HL-60 (cell line): ENCODE measurements at regions not wholly inside any gene's neighbourhood (a gene's known extent, or its start where the extent isn't known, plus 50 kb on each side); places are given as distances from the start of the nearest gene placed in this dataset.

Source experiments
- GABPA ChIP-seq: IDR thresholded peaks from 2 replicates; pipeline ENCODE4 v1.6.1; 2012; ENCODE audit warnings: low read depth
- POLR2AphosphoS5 ChIP-seq: IDR thresholded peaks from 2 replicates; pipeline ENCODE4 v1.6.1; 2012; ENCODE audit warnings: low read depth
- TF ChIP-seq, protein P1 (sequence below): IDR thresholded peaks from one replicate; pipeline ENCODE4 v1.5.1; 2011; ENCODE audit warnings: low read length, control low read depth, inconsistent platforms; ENCODE audit not compliant: insufficient read depth

DNA sequence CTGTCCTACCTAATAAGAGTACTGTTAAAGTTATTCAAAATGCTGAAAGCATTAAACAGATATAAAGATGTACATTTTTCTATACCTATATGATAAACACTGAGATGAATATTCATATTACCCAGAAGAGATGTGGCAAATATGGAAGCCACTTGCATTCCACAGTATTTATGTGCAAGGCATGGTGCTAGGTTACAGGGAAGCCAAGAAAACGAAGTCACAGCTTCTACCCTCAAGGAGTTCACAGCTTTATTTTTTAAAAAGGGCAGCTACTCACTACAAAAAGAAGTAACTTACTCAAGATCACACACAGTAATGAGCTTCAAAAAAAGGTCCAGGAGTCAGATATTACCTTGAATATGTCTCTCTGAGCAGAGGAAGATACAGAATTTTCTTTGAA lies 484.6 kb downstream of the ZNF608 start:
- TF ChIP-seq POLR2AphosphoS5 (no peak), GABPA (no peak)
- TF ChIP-seq, protein P1, sequence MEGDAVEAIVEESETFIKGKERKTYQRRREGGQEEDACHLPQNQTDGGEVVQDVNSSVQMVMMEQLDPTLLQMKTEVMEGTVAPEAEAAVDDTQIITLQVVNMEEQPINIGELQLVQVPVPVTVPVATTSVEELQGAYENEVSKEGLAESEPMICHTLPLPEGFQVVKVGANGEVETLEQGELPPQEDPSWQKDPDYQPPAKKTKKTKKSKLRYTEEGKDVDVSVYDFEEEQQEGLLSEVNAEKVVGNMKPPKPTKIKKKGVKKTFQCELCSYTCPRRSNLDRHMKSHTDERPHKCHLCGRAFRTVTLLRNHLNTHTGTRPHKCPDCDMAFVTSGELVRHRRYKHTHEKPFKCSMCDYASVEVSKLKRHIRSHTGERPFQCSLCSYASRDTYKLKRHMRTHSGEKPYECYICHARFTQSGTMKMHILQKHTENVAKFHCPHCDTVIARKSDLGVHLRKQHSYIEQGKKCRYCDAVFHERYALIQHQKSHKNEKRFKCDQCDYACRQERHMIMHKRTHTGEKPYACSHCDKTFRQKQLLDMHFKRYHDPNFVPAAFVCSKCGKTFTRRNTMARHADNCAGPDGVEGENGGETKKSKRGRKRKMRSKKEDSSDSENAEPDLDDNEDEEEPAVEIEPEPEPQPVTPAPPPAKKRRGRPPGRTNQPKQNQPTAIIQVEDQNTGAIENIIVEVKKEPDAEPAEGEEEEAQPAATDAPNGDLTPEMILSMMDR = no peak
